ENCODE measurements at regions not wholly inside any gene's neighbourhood (a gene's known extent, or its start where the extent isn't known, plus 50 kb on each side); places are given as distances from the start of the nearest gene placed in this dataset.
"Not testable (repeated sequence)": the region's sequence is repeated elsewhere in the genome, so short reads cannot be mapped to it uniquely, and the experiment has no call there.

- TF ChIP-seq POLR2A (IDR thresholded peaks at IDR 0.05; ENCODE audit: low read depth, low read length); POLR2AphosphoS5 (IDR thresholded peaks at IDR 0.05; ENCODE audit: low read depth, low read length); TAF1 (IDR thresholded peaks at IDR 0.05; ENCODE audit: low read depth, low read length); PAX5 (IDR thresholded peaks at IDR 0.05; ENCODE audit: insufficient read depth, low read length, severe bottlenecking); POU2F2 (IDR thresholded peaks at IDR 0.05; ENCODE audit: low read depth, low read length); SPI1 (IDR thresholded peaks at IDR 0.05; ENCODE audit: low read depth, low read length): not testable (repeated sequence)
These were observed 108.7 kb upstream of the MTLN start for GRCh38 chr2:110320834-110321563.

All from GM12891 (cell line).